CD14-positive monocyte (primary cell): ENCODE measurements at regions not wholly inside any gene's neighbourhood (a gene's known extent, or its start where the extent isn't known, plus 50 kb on each side); places are given as distances from the start of the nearest gene placed in this dataset.

Experiments
- DNase-seq, 3 donors: peaks; one replicate each; pipeline ENCODE4 v3.0.0-alpha.2; 2011 to 2022
- H2AFZ ChIP-seq: 2 replicates; pipeline ENCODE4 v1.6.0; 2012; ENCODE audit warnings: mild to moderate bottlenecking, low read depth, low read length, inconsistent platforms; ENCODE audit not compliant: insufficient read depth, poor library complexity, severe bottlenecking
- H3K27ac ChIP-seq, 2 donors: 1 replicate in 1 of 2; 2 replicates in 1 of 2; pipeline ENCODE4 v1.5.1; 2012 to 2013; ENCODE audit warnings: low read length in 2 of 2, control low read depth in 1 of 2, inconsistent platforms in 1 of 2, low read depth in 1 of 2, mild to moderate bottlenecking in 1 of 2
- H3K27me3 ChIP-seq, 2 donors: one replicate each; pipeline versions ENCODE4 v1.6.0 to v1.6.1; 2011 to 2013; ENCODE audit warnings: low read length in 2 of 2; ENCODE audit not compliant: control insufficient read depth in 2 of 2, insufficient read depth in 2 of 2
- H3K36me3 ChIP-seq, 2 donors: replicated peaks in 1 of 2; 1 replicate in 1 of 2; 2 replicates in 1 of 2; pipeline versions ENCODE4 v1.5.1 to v1.6.1; 2012 to 2013; ENCODE audit warnings: low read length in 2 of 2, control low read depth in 1 of 2, inconsistent platforms in 1 of 2, mild to moderate bottlenecking in 1 of 2; ENCODE audit not compliant: insufficient read depth in 2 of 2, control insufficient read depth in 1 of 2
- H3K4me1 ChIP-seq, 2 donors: 1 replicate in 1 of 2; 2 replicates in 1 of 2; pipeline versions ENCODE4 v1.5.1 to v1.6.1; 2012 to 2013; ENCODE audit warnings: low read length in 2 of 2, control low read depth in 1 of 2, inconsistent platforms in 1 of 2, mild to moderate bottlenecking in 1 of 2, moderate library complexity in 1 of 2; ENCODE audit not compliant: insufficient read depth in 2 of 2, control insufficient read depth in 1 of 2
- H3K4me2 ChIP-seq: replicated peaks from 2 replicates; pipeline ENCODE3; 2012; ENCODE audit warnings: low read length, moderate library complexity, mild to moderate bottlenecking; ENCODE audit not compliant: poor library complexity, severe bottlenecking; ENCODE audit errors: extremely low read depth
- H3K4me3 ChIP-seq, 3 experiments: fragments of 200-600 bp in 1 of 3; sonication (generic) in 1 of 3; replicated peaks in 1 of 3; 1 replicate in 2 of 3; 2 replicates in 1 of 3; pipeline ENCODE4 v1.5.1; 2011 to 2013; ENCODE audit warnings: low read length in 3 of 3, mild to moderate bottlenecking in 3 of 3, control low read depth in 2 of 3, low read depth in 2 of 3, inconsistent platforms in 1 of 3, moderate library complexity in 1 of 3
- H3K79me2 ChIP-seq: 2 replicates; pipeline ENCODE4 v1.6.0; 2012; ENCODE audit warnings: mild to moderate bottlenecking, control low read depth, inconsistent platforms, low read length, moderate library complexity; ENCODE audit not compliant: insufficient read depth
- H3K9ac ChIP-seq: 2 replicates; pipeline ENCODE4 v1.6.0; 2017; ENCODE audit warnings: low read length, mild to moderate bottlenecking; ENCODE audit not compliant: insufficient read depth, poor library complexity, severe bottlenecking
- H3K9me3 ChIP-seq, 2 donors: replicated peaks in 1 of 2; 1 replicate in 1 of 2; 2 replicates in 1 of 2; pipeline versions ENCODE4 v1.5.1 to v1.6.1; 2012 to 2013; ENCODE audit warnings: low read length in 2 of 2, control low read depth in 1 of 2; ENCODE audit not compliant: control insufficient read depth in 1 of 2, insufficient read depth in 1 of 2
- H4K20me1 ChIP-seq: 2 replicates; pipeline ENCODE4 v1.6.0; 2012; ENCODE audit warnings: mild to moderate bottlenecking, low read length, control low read depth, moderate library complexity; ENCODE audit not compliant: insufficient read depth
- H3K27ac Mint-ChIP-seq, 7 donors: one replicate each; pipeline ENCODE4 v1.8.0; 2020; ENCODE audit warnings: mild to moderate bottlenecking in 7 of 7, mixed read lengths in 7 of 7, moderate library complexity in 6 of 7, inconsistent platforms in 2 of 7
- H3K27me3 Mint-ChIP-seq, 3 donors: one replicate each; pipeline ENCODE4 v1.8.0; 2021 to 2022; ENCODE audit warnings: low read depth in 3 of 3, mild to moderate bottlenecking in 3 of 3, mixed read lengths in 3 of 3, moderate library complexity in 3 of 3, inconsistent platforms in 1 of 3
- H3K36me3 Mint-ChIP-seq, 2 donors: one replicate each; pipeline ENCODE4 v1.8.0; 2020; ENCODE audit warnings: mixed read lengths in 2 of 2, inconsistent platforms in 1 of 2, mild to moderate bottlenecking in 1 of 2
- H3K4me1 Mint-ChIP-seq: one replicate; pipeline ENCODE4 v1.8.0; 2020; ENCODE audit warnings: mild to moderate bottlenecking, mixed read lengths
- H3K4me3 Mint-ChIP-seq, 2 donors: one replicate each; pipeline ENCODE4 v1.8.0; 2020; ENCODE audit warnings: mild to moderate bottlenecking in 2 of 2, mixed read lengths in 2 of 2, moderate library complexity in 1 of 2
- H3K9me3 Mint-ChIP-seq, 7 donors: one replicate each; pipeline ENCODE4 v1.8.0; 2020 to 2022; ENCODE audit warnings: mixed read lengths in 7 of 7, mild to moderate bottlenecking in 6 of 7, moderate library complexity in 6 of 7, inconsistent platforms in 2 of 7
- CTCF ChIP-seq: fragments of 200-600 bp; IDR thresholded peaks from one replicate; pipeline ENCODE4 v1.8.0; 2022; ENCODE audit warnings: antibody characterized with exemption, mild to moderate bottlenecking
- WGBS: methylation state at CpG from one replicate; pipeline ENCODE4 v1.1.5; 2013; ENCODE audit warnings: missing lambda C conversion rate; ENCODE audit not compliant: insufficient coverage; 5-methylcytosine and 5-hydroxymethylcytosine counted together
- intact Hi-C, 2 donors: fragments of 100-400 bp; cut with micrococcal nuclease; formaldehyde crosslinking; loops; one replicate each; pipeline versions ENCODE4 v1.15.0 to v1.15.1; 2023

DNA sequence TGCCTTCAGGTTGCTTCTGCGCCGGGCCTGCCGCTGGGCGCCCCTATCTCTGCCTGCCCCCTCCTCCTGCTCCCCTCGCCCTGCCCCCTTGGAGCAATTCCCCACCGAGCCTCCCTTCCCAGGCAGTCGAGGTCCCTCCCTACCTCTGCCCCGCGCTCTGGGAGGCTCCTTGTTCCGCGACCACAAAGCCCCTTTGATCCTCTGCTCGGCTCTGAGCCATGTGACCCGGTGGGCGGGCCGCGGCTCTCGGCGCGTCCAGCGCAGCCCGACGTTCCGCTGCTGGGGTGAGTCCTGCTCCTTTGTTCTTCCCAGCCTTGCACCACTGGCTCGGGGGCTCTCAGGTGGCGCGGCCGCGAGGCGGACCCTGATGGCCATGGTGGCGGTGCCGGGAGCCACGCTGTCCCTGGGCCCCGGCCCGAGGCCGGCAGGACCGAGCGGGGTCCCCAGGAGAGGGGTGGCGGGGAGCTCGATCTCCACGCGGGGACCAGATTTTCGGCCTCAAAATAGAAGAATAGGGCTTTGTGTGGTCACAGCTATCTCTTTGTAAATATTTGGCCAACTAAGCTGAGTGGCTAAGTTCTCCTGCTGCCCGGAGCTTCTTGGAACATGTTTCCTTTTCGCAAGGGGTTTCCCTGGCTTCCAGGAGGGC is 310.6 kb downstream of the SEC14L1 start:
- Histone ChIP-seq H3K9me3 (no peaks in the 10 kb centered on the region), H3K36me3 (peaks cover 12 to 22% of the 10 kb centered on the region in 2 donors), H3K4me1 (peaks cover 71 to 81% of the 10 kb centered on the region in 2 donors), H3K27ac (peak overlapping the region; percentile 57 to 85), H3K79me2 (peaks cover 100% of the 10 kb centered on the region), H2AFZ (peak overlapping the region; percentile 75), H3K4me3 (peak overlapping the region; percentile 68 to 89 (median 68)), H3K4me2 (peak overlapping the region; percentile 98), H3K9ac (peak overlapping the region; percentile 77), H4K20me1 (peaks cover 55% of the 10 kb centered on the region), H3K27me3 (no peaks in the 10 kb centered on the region)
- Mint-ChIP-seq H3K4me1 (peaks cover 84% of the 10 kb centered on the region), H3K9me3 (peaks cover 0 to 2% (median 0%) of the 10 kb centered on the region in 7 donors), H3K4me3 (peak overlapping the region; percentile 97 to 98), H3K36me3 (peaks cover 24 to 60% of the 10 kb centered on the region in 2 donors), H3K27me3 (peaks cover 0 to 3% (median 0%) of the 10 kb centered on the region in 3 donors), H3K27ac (peak overlapping the region; percentile 85 to 95 (median 92))
- intact Hi-C loops: loop anchor here in 1 of 2 donors (2.0 to 5.0 kb wide), 2 partner anchors 13 to 119 kb away; no protein-coding TSS in a partner anchor
- TF ChIP-seq CTCF: no peak
- under 1% methylated on average over 44 of the region's 44 CpGs for WGBS
- DNase-seq: peak in 2 of 3 donors; percentile 49

- no peak for DNase-seq
- intact Hi-C loops: loop anchor here in 1 of 2 donors (2.0 to 5.0 kb wide), 2 partner anchors 13 to 120 kb away; no protein-coding TSS in a partner anchor
- Histone ChIP-seq H3K79me2 (peaks cover 100% of the 10 kb centered on the region), H3K9me3 (no peaks in the 10 kb centered on the region), H3K27ac (peak overlapping the region; percentile 57 to 85), H3K4me2 (peak overlapping the region; percentile 98), H3K4me1 (peaks cover 71 to 81% of the 10 kb centered on the region in 2 donors), H3K27me3 (no peaks in the 10 kb centered on the region), H3K36me3 (peaks cover 12 to 22% of the 10 kb centered on the region in 2 donors), H3K9ac (peak overlapping the region; percentile 77), H3K4me3 (peak overlapping the region; percentile 68 to 89 (median 68)), H2AFZ (peak overlapping the region; percentile 75), H4K20me1 (peaks cover 63% of the 10 kb centered on the region)
- peaks cover 24 to 62% of the 10 kb centered on the region in 2 donors for H3K36me3 Mint-ChIP-seq
- no peaks in the 10 kb centered on the region for H3K9me3 Mint-ChIP-seq
- peaks cover 0 to 3% (median 2%) of the 10 kb centered on the region in 3 donors for H3K27me3 Mint-ChIP-seq
- no peak for TF ChIP-seq CTCF
- H3K27ac Mint-ChIP-seq: peak overlapping the region; percentile 85 to 95 (median 92)
- 4% methylated on average over 22 of the region's 30 CpGs for WGBS
- peaks cover 84% of the 10 kb centered on the region for H3K4me1 Mint-ChIP-seq
- H3K4me3 Mint-ChIP-seq: peak overlapping the region; percentile 97 to 98
These were observed 311.4 kb downstream of the SEC14L1 start for GRCh38 chr17:77451894-77452852.
